Vagina (tissue), 2 donors: ENCODE measurements at regions not wholly inside any gene's neighbourhood (a gene's known extent, or its start where the extent isn't known, plus 50 kb on each side); places are given as distances from the start of the nearest gene placed in this dataset.

Source experiments
- CTCF ChIP-seq, 3 experiments: fragments of 450-650 bp in 2 of 3; fragments of 200-600 bp in 1 of 3; sonication (generic) in 1 of 3; IDR thresholded peaks; one replicate each; pipeline ENCODE4 v1.5.1; 2017 to 2019; ENCODE audit warnings: antibody characterized with exemption in 3 of 3, mild to moderate bottlenecking in 2 of 3, moderate library complexity in 2 of 3
- POLR2A ChIP-seq, 2 donors: fragments of 450-650 bp; IDR thresholded peaks; one replicate each; pipeline ENCODE4 v1.6.1; 2017; ENCODE audit warnings: antibody characterized with exemption in 2 of 2, mild to moderate bottlenecking in 2 of 2, moderate library complexity in 2 of 2
- POLR2AphosphoS5 ChIP-seq, 2 donors: sonication (generic); formaldehyde crosslinking; IDR thresholded peaks; one replicate each; pipeline ENCODE4 v1.9.0; 2017; ENCODE audit warnings: antibody characterized with exemption in 2 of 2, mild to moderate bottlenecking in 2 of 2, low read depth in 1 of 2; ENCODE audit not compliant: insufficient read depth in 1 of 2

- no peak for TF ChIP-seq POLR2A (IDR thresholded peaks at IDR 0.05)
- TF ChIP-seq CTCF (IDR thresholded peaks at IDR 0.05): no peak
- no peak for TF ChIP-seq POLR2AphosphoS5 (IDR thresholded peaks at IDR 0.05; ENCODE audit: insufficient read depth in 1 of 2, low read depth in 1 of 2)
Observed at GRCh38 chr6:159446340-159446739, 246.7 kb downstream of the SOD2 start.
